NCI-H748 (cell line): ENCODE measurements at regions not wholly inside any gene's neighbourhood (a gene's known extent, or its start where the extent isn't known, plus 50 kb on each side); places are given as distances from the start of the nearest gene placed in this dataset.

Experiments used
- DNase-seq: peaks from one replicate; lab custom pipeline; 2025; ENCODE audit not compliant: unreplicated experiment; lab: John Stamatoyannopoulos, UW

- no peak for DNase-seq
These were observed 150.9 kb downstream of the TM9SF2 start for GRCh38 chr13:99652141-99652540.

GRCh38 chr13:99651016-99651415 is 149.7 kb downstream of the TM9SF2 start:
- DNase-seq = no peak

GRCh38 chr13:99650410-99650809 is 149.1 kb downstream of the TM9SF2 start:
- DNase-seq = no peak

GRCh38 chr13:99648927-99649326 is 147.7 kb downstream of the TM9SF2 start:
- DNase-seq = no peak

GRCh38 chr13:99648066-99648665 is 146.9 kb downstream of the TM9SF2 start:
- no peak for DNase-seq

GRCh38 chr13:99647596-99647985 is 146.3 kb downstream of the TM9SF2 start:
- no peak for DNase-seq

- DNase-seq = no peak
These were observed 145.8 kb downstream of the TM9SF2 start for GRCh38 chr13:99646866-99647595.

- no peak for DNase-seq
These were observed 141.6 kb downstream of the TM9SF2 start for GRCh38 chr13:99642841-99643240.

- no peak for DNase-seq
These were observed 140.7 kb downstream of the TM9SF2 start for GRCh38 chr13:99642006-99642405.

GRCh38 chr13:99640260-99640659 is 139.0 kb downstream of the TM9SF2 start:
- DNase-seq = no peak

- no peak for DNase-seq
These were observed 137.9 kb downstream of the TM9SF2 start for GRCh38 chr13:99639126-99639525.

- DNase-seq = no peak
These were observed 135.6 kb downstream of the TM9SF2 start for GRCh38 chr13:99636728-99637353.

- DNase-seq = no peak
These were observed 135.0 kb downstream of the TM9SF2 start for GRCh38 chr13:99636306-99636705.

- DNase-seq = no peak
These were observed 133.4 kb downstream of the TM9SF2 start for GRCh38 chr13:99634672-99635071.

GRCh38 chr13:99630269-99630898 is 129.1 kb downstream of the TM9SF2 start:
- no peak for DNase-seq

GRCh38 chr13:99629641-99630040 is 128.4 kb downstream of the TM9SF2 start:
- DNase-seq = no peak

- DNase-seq = no peak
These were observed 127.2 kb downstream of the TM9SF2 start for GRCh38 chr13:99628442-99628841.

- DNase-seq = no peak
These were observed 125.3 kb downstream of the TM9SF2 start for GRCh38 chr13:99626461-99627082.

GRCh38 chr13:99624936-99625540 is 123.8 kb downstream of the TM9SF2 start:
- no peak for DNase-seq

- DNase-seq = no peak
These were observed 119.5 kb downstream of the TM9SF2 start for GRCh38 chr13:99620806-99621205.

GRCh38 chr13:99619207-99619606 is 117.9 kb downstream of the TM9SF2 start:
- DNase-seq = no peak
